Pancreas (tissue), 10 donors: ENCODE measurements at regions not wholly inside any gene's neighbourhood (a gene's known extent, or its start where the extent isn't known, plus 50 kb on each side); places are given as distances from the start of the nearest gene placed in this dataset.
"Not testable (repeated sequence)": the region's sequence is repeated elsewhere in the genome, so short reads cannot be mapped to it uniquely, and the experiment has no call there.

Experiments used
- ATAC-seq, 4 donors: fragments of 200-7000 bp; cut with Tn5 transposase; one replicate each; pipeline versions ENCODE4 v1.8.0 to v1.9.1; 2020; ENCODE audit warnings: mild to moderate bottlenecking in 4 of 4, moderate library complexity in 4 of 4
- DNase-seq, 6 donors: peaks; one replicate each; pipeline ENCODE4 v3.0.0-alpha.2; 2020
- FAIRE-seq: peaks from 2 replicates; lab custom pipeline; 2012; peaks lifted over from hg19 to GRCh38; lab: Jason Lieb, UNC
- H3K27ac ChIP-seq, 4 donors: fragments of 200-600 bp; sonication (generic); 1 replicate in 3 of 4; 2 replicates in 1 of 4; pipeline versions ENCODE4 v1.5.0 to v1.8.0; 2020
- H3K27me3 ChIP-seq, 4 donors: fragments of 200-600 bp; one replicate each; pipeline ENCODE4 v1.8.0; 2021
- H3K36me3 ChIP-seq, 3 donors: fragments of 200-600 bp; sonication (generic) in 1 of 3; one replicate each; pipeline versions ENCODE4 v1.5.0 to v1.8.0; 2020 to 2021
- H3K4me1 ChIP-seq, 3 donors: fragments of 200-600 bp; one replicate each; pipeline ENCODE4 v1.8.0; 2021
- H3K4me3 ChIP-seq, 4 donors: fragments of 200-600 bp; sonication (generic) in 2 of 4; one replicate each; pipeline versions ENCODE4 v1.5.0 to v1.8.0; 2020 to 2021
- H3K9me3 ChIP-seq, 4 donors: fragments of 200-600 bp; one replicate each; pipeline ENCODE4 v1.8.0; 2021
- CTCF ChIP-seq, 4 donors: fragments of 200-600 bp; sonication (generic) in 3 of 4; IDR thresholded peaks; one replicate each; pipeline versions ENCODE4 v1.5.0 to v1.8.0; 2021; ENCODE audit warnings: antibody characterized with exemption in 4 of 4
- WGBS, 2 donors: extraction: QIAGEN DNeasy Blood & Tissue Kit; methylation state at CpG; one replicate each; pipeline ENCODE4 v1.1.7; 2013; 5-methylcytosine and 5-hydroxymethylcytosine counted together
- intact Hi-C, 3 donors: fragments of 100-400 bp; cut with DNase I; formaldehyde crosslinking; loops; one replicate each; pipeline versions ENCODE4 v1.11.1 to v1.14.2; 2022
- donor health status: healthy with polysubstance abuse.
- donor health status: DM: no; HTN: no; CAD: no; lungs with moderate emphysema.
- donor health status: DM: no; HTN: no; CAD: no.
- donor health status: control.
- donor health status: control.
- donor health status: Bipolar disorder and iron deficiency.
- donor health status: DM: yes; HTN: yes; CAD: no.
- donor health status: DM: no; HTN: no; CAD: no.
- donor health status: DM: no; HTN: no; CAD: no.
- donor health status: DM: yes; HTN: yes; CAD: no.

- TF ChIP-seq CTCF (IDR thresholded peaks at IDR 0.05): no peak
- Histone ChIP-seq H3K4me3 (no peak overlapping the region), H3K9me3 (no peaks in the 10 kb centered on the region), H3K27me3 (no peaks in the 10 kb centered on the region), H3K4me1 (no peaks in the 10 kb centered on the region), H3K27ac (no peak overlapping the region), H3K36me3 (no peaks in the 10 kb centered on the region)
- no peak for ATAC-seq
- 42 to 75% methylated on average over 1 of the region's 1 CpG for WGBS, 2 donors
- intact Hi-C loops: no loop called here
- DNase-seq: no peak
- no peak for FAIRE-seq
Observed at GRCh38 chr2:155983845-155984244, 348.7 kb downstream of the NR4A2 start.

- H3K36me3 ChIP-seq: no peaks in the 10 kb centered on the region
- intact Hi-C loops: no loop called here
- H3K9me3 ChIP-seq: no peaks in the 10 kb centered on the region
- no peak for FAIRE-seq
- no peak overlapping the region for H3K4me3 ChIP-seq
- no peak for DNase-seq
- no peak for TF ChIP-seq CTCF (IDR thresholded peaks at IDR 0.05)
- 31 to 63% methylated on average over 1 of the region's 1 CpG for WGBS, 2 donors
- ATAC-seq: no peak
- H3K27ac ChIP-seq: no peak overlapping the region
- H3K27me3 ChIP-seq: no peaks in the 10 kb centered on the region
- no peaks in the 10 kb centered on the region for H3K4me1 ChIP-seq
Observed at GRCh38 chr2:155982135-155982534, 350.4 kb downstream of the NR4A2 start.

- intact Hi-C loops: no loop called here
- no peak for TF ChIP-seq CTCF (IDR thresholded peaks at IDR 0.05)
- WGBS, 2 donors: 74 to 81% methylated on average over 3 of the region's 3 CpGs
- no peak overlapping the region for H3K27ac ChIP-seq
- ATAC-seq (no peak), FAIRE-seq (no peak), DNase-seq (no peak)
- no peaks in the 10 kb centered on the region for H3K4me1 ChIP-seq
- H3K4me3 ChIP-seq: no peak overlapping the region
- H3K27me3 ChIP-seq: no peaks in the 10 kb centered on the region
- H3K9me3 ChIP-seq: no peaks in the 10 kb centered on the region
- H3K36me3 ChIP-seq: no peaks in the 10 kb centered on the region
Observed at GRCh38 chr2:155980941-155981560, 351.5 kb downstream of the NR4A2 start.

GRCh38 chr2:155975734-155976133, 356.8 kb downstream of the NR4A2 start:
- no peaks in the 10 kb centered on the region for H3K9me3 ChIP-seq
- intact Hi-C loops: no loop called here
- no peak overlapping the region for H3K27ac ChIP-seq
- DNase-seq (no peak), FAIRE-seq (no peak), ATAC-seq (no peak)
- no peak for TF ChIP-seq CTCF (IDR thresholded peaks at IDR 0.05)
- H3K27me3 ChIP-seq: no peaks in the 10 kb centered on the region
- H3K4me1 ChIP-seq: no peaks in the 10 kb centered on the region
- H3K4me3 ChIP-seq: no peak overlapping the region
- H3K36me3 ChIP-seq: no peaks in the 10 kb centered on the region

GRCh38 chr2:155972916-155973315, 359.6 kb downstream of the NR4A2 start:
- no peak overlapping the region for H3K27ac ChIP-seq
- no peak for FAIRE-seq
- no peaks in the 10 kb centered on the region for H3K36me3 ChIP-seq
- H3K27me3 ChIP-seq: no peaks in the 10 kb centered on the region
- no peak for ATAC-seq
- intact Hi-C loops: no loop called here
- no peak for DNase-seq
- H3K9me3 ChIP-seq: no peaks in the 10 kb centered on the region
- H3K4me3 ChIP-seq: no peak overlapping the region
- no peaks in the 10 kb centered on the region for H3K4me1 ChIP-seq
- no peak for TF ChIP-seq CTCF (IDR thresholded peaks at IDR 0.05)
- WGBS, 2 donors: 37 to 57% methylated on average over 2 of the region's 2 CpGs

- DNase-seq, ATAC-seq, H3K4me1 ChIP-seq, H3K9me3 ChIP-seq, FAIRE-seq, H3K36me3 ChIP-seq, H3K27me3 ChIP-seq, H3K4me3 ChIP-seq, intact Hi-C loops, H3K27ac ChIP-seq: not testable (repeated sequence)
- 81 to 84% methylated on average over 16 to 17 of the region's 18 CpGs for WGBS, 2 donors
Observed at GRCh38 chr2:155966064-155966471, 366.5 kb downstream of the NR4A2 start.
